ENCODE measurements at regions not wholly inside any gene's neighbourhood (a gene's known extent, or its start where the extent isn't known, plus 50 kb on each side); places are given as distances from the start of the nearest gene placed in this dataset.

DNA sequence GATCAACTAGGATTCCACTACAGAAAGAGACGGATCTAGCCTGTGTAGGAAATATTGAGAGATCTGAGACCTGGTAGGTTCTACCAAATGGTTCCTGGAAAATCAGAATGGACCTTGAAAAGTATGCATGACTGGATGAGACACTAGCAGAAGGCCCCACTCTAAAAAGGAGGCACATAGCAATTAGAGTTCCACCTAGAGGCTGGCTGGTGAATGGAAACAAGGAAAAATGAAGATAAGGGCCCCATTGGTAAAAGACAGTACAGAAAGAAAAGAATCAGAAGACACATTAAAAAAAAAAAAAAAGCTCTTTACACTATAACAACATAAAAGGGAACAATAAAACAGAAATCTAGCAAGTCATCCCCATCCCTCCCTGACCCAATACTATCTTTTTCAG is 518.5 kb downstream of the NR2F1-AS1 start:
- TF ChIP-seq, protein P1, sequence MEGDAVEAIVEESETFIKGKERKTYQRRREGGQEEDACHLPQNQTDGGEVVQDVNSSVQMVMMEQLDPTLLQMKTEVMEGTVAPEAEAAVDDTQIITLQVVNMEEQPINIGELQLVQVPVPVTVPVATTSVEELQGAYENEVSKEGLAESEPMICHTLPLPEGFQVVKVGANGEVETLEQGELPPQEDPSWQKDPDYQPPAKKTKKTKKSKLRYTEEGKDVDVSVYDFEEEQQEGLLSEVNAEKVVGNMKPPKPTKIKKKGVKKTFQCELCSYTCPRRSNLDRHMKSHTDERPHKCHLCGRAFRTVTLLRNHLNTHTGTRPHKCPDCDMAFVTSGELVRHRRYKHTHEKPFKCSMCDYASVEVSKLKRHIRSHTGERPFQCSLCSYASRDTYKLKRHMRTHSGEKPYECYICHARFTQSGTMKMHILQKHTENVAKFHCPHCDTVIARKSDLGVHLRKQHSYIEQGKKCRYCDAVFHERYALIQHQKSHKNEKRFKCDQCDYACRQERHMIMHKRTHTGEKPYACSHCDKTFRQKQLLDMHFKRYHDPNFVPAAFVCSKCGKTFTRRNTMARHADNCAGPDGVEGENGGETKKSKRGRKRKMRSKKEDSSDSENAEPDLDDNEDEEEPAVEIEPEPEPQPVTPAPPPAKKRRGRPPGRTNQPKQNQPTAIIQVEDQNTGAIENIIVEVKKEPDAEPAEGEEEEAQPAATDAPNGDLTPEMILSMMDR (IDR thresholded peaks at IDR 0.05) = no peak
- no peak for TF ChIP-seq POLR2A (IDR thresholded peaks at IDR 0.05)

All from heart left ventricle (tissue), 13 donors.